Spleen (tissue), 11 donors: ENCODE measurements at regions not wholly inside any gene's neighbourhood (a gene's known extent, or its start where the extent isn't known, plus 50 kb on each side); places are given as distances from the start of the nearest gene placed in this dataset.

Source experiments
- DNase-seq: peaks from one replicate; pipeline ENCODE4 v3.0.0-alpha.2; 2020
- H3K27ac ChIP-seq, 8 donors: fragments of 200-600 bp; sonication (generic) in 7 of 8; 1 replicate in 4 of 8; 2 replicates in 4 of 8; pipeline versions ENCODE4 v1.5.0 to v1.8.0; 2016 to 2021; ENCODE audit warnings: inconsistent platforms in 4 of 8, mild to moderate bottlenecking in 4 of 8, moderate library complexity in 1 of 8
- H3K27me3 ChIP-seq, 7 donors: fragments of 200-600 bp; sonication (generic) in 6 of 7; replicated peaks in 1 of 7; 1 replicate in 4 of 7; 2 replicates in 3 of 7; pipeline versions ENCODE4 v1.5.0 to v1.8.0; 2016 to 2021; ENCODE audit warnings: inconsistent platforms in 3 of 7, mild to moderate bottlenecking in 1 of 7
- H3K36me3 ChIP-seq, 6 donors: fragments of 200-600 bp; sonication (generic) in 5 of 6; 1 replicate in 4 of 6; 2 replicates in 2 of 6; pipeline versions ENCODE4 v1.5.0 to v1.8.0; 2016 to 2021; ENCODE audit warnings: inconsistent platforms in 2 of 6
- H3K4me1 ChIP-seq, 6 donors: fragments of 200-600 bp; sonication (generic) in 5 of 6; 1 replicate in 3 of 6; 2 replicates in 3 of 6; pipeline versions ENCODE4 v1.5.0 to v1.8.0; 2016 to 2021; ENCODE audit warnings: inconsistent platforms in 3 of 6
- H3K4me3 ChIP-seq, 8 donors: fragments of 200-600 bp; sonication (generic) in 7 of 8; 1 replicate in 4 of 8; 2 replicates in 4 of 8; pipeline versions ENCODE4 v1.5.0 to v1.8.0; 2016 to 2021; ENCODE audit warnings: inconsistent platforms in 4 of 8, mild to moderate bottlenecking in 4 of 8, moderate library complexity in 2 of 8
- H3K9me3 ChIP-seq, 8 donors: fragments of 200-600 bp; sonication (generic) in 7 of 8; 1 replicate in 4 of 8; 2 replicates in 4 of 8; pipeline versions ENCODE4 v1.5.0 to v1.8.0; 2016 to 2021; ENCODE audit warnings: inconsistent platforms in 4 of 8
- POLR2A ChIP-seq, 3 donors: fragments of 450-650 bp; IDR thresholded peaks; one replicate each; pipeline ENCODE4 v1.5.1; 2017; ENCODE audit warnings: antibody characterized with exemption in 3 of 3, mild to moderate bottlenecking in 1 of 3
- POLR2AphosphoS5 ChIP-seq, 3 donors: sonication (generic); formaldehyde crosslinking; IDR thresholded peaks; one replicate each; pipeline ENCODE4 v1.5.1; 2017; ENCODE audit warnings: antibody characterized with exemption in 3 of 3
- WGBS, 5 donors: extraction: QIAGEN DNeasy Blood & Tissue Kit in 3 of 5; methylation state at CpG; one replicate each; pipeline versions ENCODE4 v1.1.5 to v1.1.7; 2013 to 2018; 5-methylcytosine and 5-hydroxymethylcytosine counted together
- intact Hi-C: fragments of 100-400 bp; cut with DNase I; formaldehyde crosslinking; loops from one replicate; pipeline ENCODE4 v1.15.0; 2023; ENCODE audit warnings: low total_unique reads
- TF ChIP-seq, protein P1 (sequence below), 11 experiments: fragments of 200-600 bp in 7 of 11; fragments of 450-650 bp in 4 of 11; sonication (generic) in 4 of 11; IDR thresholded peaks in 8 of 11; conservative IDR thresholded peaks in 3 of 11; 1 replicate in 7 of 11; 2 replicates in 4 of 11; pipeline versions ENCODE4 v1.4.0 to v1.8.0; 2016 to 2021; ENCODE audit warnings: antibody characterized with exemption in 11 of 11, inconsistent platforms in 4 of 11, mild to moderate bottlenecking in 1 of 11
- donor health status: healthy with polysubstance abuse.
- donor health status: DM: no; HTN: no; CAD: no; lungs with moderate emphysema.
- donor health status: DM: no; HTN: no; CAD: no.
- donor health status: Bipolar disorder and iron deficiency.
- donor health status: healthy.
- donor health status: DM: no; HTN: no; CAD: no.
- donor health status: DM: yes; HTN: yes; CAD: no.

DNA sequence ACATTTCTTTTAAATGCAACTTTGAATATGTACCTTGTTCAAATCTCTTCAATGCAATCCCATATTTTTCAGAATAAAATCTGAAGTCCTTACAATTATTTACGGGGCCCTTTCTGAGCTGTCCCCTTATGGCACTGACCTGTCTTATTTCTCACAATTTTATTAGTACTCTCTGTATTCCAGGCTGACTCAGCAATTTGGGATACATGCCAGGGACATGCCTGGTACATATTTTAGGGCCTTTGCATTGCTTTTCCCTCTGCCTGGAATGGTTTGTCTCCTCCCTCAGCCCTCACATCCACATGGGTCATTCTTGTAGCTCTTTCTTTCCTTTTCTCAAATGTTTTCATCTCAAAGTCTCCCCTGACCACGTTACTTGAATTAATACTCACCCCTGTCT lies 172.2 kb upstream of the TECRL start:
- Histone ChIP-seq H3K27ac (no peak overlapping the region), H3K27me3 (no peaks in the 10 kb centered on the region), H3K36me3 (no peaks in the 10 kb centered on the region), H3K4me1 (no peaks in the 10 kb centered on the region), H3K9me3 (no peaks in the 10 kb centered on the region), H3K4me3 (no peak overlapping the region)
- WGBS, 5 donors, result 69 to 80% (median 74%) methylated on average over 2 of the region's 2 CpGs
- TF ChIP-seq POLR2AphosphoS5 (IDR thresholded peaks at IDR 0.05) (no peak), POLR2A (IDR thresholded peaks at IDR 0.05) (no peak)
- TF ChIP-seq, protein P1, sequence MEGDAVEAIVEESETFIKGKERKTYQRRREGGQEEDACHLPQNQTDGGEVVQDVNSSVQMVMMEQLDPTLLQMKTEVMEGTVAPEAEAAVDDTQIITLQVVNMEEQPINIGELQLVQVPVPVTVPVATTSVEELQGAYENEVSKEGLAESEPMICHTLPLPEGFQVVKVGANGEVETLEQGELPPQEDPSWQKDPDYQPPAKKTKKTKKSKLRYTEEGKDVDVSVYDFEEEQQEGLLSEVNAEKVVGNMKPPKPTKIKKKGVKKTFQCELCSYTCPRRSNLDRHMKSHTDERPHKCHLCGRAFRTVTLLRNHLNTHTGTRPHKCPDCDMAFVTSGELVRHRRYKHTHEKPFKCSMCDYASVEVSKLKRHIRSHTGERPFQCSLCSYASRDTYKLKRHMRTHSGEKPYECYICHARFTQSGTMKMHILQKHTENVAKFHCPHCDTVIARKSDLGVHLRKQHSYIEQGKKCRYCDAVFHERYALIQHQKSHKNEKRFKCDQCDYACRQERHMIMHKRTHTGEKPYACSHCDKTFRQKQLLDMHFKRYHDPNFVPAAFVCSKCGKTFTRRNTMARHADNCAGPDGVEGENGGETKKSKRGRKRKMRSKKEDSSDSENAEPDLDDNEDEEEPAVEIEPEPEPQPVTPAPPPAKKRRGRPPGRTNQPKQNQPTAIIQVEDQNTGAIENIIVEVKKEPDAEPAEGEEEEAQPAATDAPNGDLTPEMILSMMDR (IDR thresholded peaks at IDR 0.05 in 8 of 11, conservative IDR thresholded peaks at IDR 0.05 in 3 of 11), result no peak
- no peak for DNase-seq
- intact Hi-C loops, result no loop called here

DNA sequence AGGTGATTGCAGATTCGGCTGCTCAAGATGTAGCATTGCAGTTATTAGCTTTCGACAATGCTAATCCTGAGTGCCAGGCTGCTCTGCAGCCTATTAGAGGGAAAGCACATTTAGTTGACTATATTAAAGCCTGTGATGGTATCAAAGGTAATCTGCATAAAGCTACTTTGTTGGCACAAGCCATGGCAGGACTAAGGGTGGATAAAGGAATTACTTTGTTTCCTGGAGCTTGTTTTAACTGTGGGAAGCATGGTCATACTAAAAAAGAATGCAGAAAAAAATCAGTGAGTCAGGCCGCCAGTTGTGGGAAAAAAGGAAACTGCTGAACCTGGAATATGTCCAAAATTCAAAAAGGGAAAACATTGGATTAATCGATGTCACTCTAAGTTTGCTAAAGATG lies 154.9 kb upstream of the TECRL start:
- no peaks in the 10 kb centered on the region for H3K9me3 ChIP-seq
- no peak for TF ChIP-seq POLR2AphosphoS5 (IDR thresholded peaks at IDR 0.05)
- TF ChIP-seq POLR2A (IDR thresholded peaks at IDR 0.05), result no peak
- TF ChIP-seq, protein P1 (IDR thresholded peaks at IDR 0.05 in 8 of 11, conservative IDR thresholded peaks at IDR 0.05 in 3 of 11), result no peak
- H3K4me1 ChIP-seq, result no peaks in the 10 kb centered on the region
- H3K27me3 ChIP-seq, result no peaks in the 10 kb centered on the region
- intact Hi-C loops, result no loop called here
- H3K36me3 ChIP-seq, result no peaks in the 10 kb centered on the region
- H3K4me3 ChIP-seq, result no peak overlapping the region
- DNase-seq, result no peak
- no peak overlapping the region for H3K27ac ChIP-seq
- 56 to 76% (median 60%) methylated on average over 4 of the region's 4 CpGs for WGBS, 5 donors

DNA sequence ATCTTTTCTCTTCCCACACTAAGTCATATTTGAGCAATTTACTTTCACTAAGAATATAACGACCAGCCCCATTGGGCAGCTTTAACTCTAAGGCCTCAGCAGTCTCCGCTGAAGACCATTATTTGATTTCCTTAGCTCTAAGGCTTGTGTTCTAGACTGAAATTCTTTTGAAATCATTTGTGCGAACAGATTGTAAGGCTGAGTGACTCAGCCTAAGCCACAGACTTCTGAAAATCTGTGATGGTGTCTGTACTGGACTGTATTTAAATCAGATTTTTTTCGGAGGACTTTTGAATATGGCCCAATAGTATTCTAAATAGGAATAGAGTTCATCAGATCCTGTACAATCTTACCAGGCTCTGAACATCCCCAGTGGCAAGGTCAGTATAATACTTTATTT lies 150.3 kb upstream of the TECRL start:
- Histone ChIP-seq H3K9me3 (no peaks in the 10 kb centered on the region), H3K4me1 (no peaks in the 10 kb centered on the region), H3K27me3 (no peaks in the 10 kb centered on the region), H3K36me3 (no peaks in the 10 kb centered on the region), H3K4me3 (no peak overlapping the region), H3K27ac (no peak overlapping the region)
- WGBS, 5 donors, result 68 to 89% (median 82%) methylated on average over 4 of the region's 4 CpGs
- TF ChIP-seq, protein P1 (IDR thresholded peaks at IDR 0.05 in 8 of 11, conservative IDR thresholded peaks at IDR 0.05 in 3 of 11), result no peak
- TF ChIP-seq POLR2A (IDR thresholded peaks at IDR 0.05), result no peak
- TF ChIP-seq POLR2AphosphoS5 (IDR thresholded peaks at IDR 0.05), result no peak
- DNase-seq, result no peak
- intact Hi-C loops, result no loop called here

DNA sequence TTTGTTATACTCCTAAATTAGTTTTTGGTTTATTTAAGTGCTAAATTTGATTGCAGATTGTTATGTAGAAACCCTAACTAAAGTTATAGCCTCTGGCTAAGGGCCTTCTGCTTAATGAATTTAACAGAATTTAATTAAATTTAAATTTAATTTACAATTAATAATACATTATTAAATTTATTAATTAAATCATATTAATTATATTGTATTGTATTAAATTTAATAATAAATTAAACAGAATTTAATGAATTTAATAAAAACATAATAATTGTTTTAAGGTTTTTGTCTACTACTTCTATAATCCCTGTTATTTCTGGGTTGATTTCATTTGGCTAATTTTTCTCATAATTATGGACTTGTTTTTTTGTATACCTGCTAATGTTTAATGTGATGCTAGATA lies 141.9 kb upstream of the TECRL start:
- DNase-seq, result no peak
- intact Hi-C loops, result no loop called here
- Histone ChIP-seq H3K27ac (no peak overlapping the region), H3K4me1 (no peaks in the 10 kb centered on the region), H3K27me3 (no peaks in the 10 kb centered on the region), H3K9me3 (no peaks in the 10 kb centered on the region), H3K4me3 (no peak overlapping the region), H3K36me3 (no peaks in the 10 kb centered on the region)
- no peak for TF ChIP-seq POLR2AphosphoS5 (IDR thresholded peaks at IDR 0.05)
- TF ChIP-seq, protein P1 (IDR thresholded peaks at IDR 0.05 in 8 of 11, conservative IDR thresholded peaks at IDR 0.05 in 3 of 11), result no peak
- no peak for TF ChIP-seq POLR2A (IDR thresholded peaks at IDR 0.05)
